ENCODE measurements at regions not wholly inside any gene's neighbourhood (a gene's known extent, or its start where the extent isn't known, plus 50 kb on each side); places are given as distances from the start of the nearest gene placed in this dataset.
"Not testable (repeated sequence)": the region's sequence is repeated elsewhere in the genome, so short reads cannot be mapped to it uniquely, and the experiment has no call there.

DNA sequence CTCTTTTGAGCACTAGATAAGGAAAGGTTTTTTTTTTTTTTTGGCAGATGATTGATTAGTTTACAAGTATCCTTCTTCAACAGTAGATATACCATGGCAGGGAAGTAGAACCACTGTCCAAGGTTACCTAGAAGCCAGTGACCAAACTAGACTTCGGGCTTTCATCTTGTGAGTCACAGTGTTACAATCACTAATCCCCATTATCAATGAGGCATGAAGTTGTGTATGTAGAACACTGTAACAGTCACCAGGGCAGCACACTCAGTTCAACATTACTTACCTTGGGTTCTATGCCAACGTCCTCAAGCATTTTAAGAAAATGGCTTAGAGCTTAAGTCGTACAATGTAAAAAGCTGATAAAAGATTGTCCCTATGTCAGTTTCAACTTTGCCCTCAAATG lies 430.9 kb downstream of the ETS1 start:
- DNase-seq (ENCODE audit: low read depth): no peak

GRCh38 chr11:128155590-128155989 lies 431.8 kb downstream of the ETS1 start:
- no peak for DNase-seq (ENCODE audit: low read depth)

GRCh38 chr11:128153697-128154048 lies 433.7 kb downstream of the ETS1 start:
- DNase-seq (ENCODE audit: low read depth): no peak

DNA sequence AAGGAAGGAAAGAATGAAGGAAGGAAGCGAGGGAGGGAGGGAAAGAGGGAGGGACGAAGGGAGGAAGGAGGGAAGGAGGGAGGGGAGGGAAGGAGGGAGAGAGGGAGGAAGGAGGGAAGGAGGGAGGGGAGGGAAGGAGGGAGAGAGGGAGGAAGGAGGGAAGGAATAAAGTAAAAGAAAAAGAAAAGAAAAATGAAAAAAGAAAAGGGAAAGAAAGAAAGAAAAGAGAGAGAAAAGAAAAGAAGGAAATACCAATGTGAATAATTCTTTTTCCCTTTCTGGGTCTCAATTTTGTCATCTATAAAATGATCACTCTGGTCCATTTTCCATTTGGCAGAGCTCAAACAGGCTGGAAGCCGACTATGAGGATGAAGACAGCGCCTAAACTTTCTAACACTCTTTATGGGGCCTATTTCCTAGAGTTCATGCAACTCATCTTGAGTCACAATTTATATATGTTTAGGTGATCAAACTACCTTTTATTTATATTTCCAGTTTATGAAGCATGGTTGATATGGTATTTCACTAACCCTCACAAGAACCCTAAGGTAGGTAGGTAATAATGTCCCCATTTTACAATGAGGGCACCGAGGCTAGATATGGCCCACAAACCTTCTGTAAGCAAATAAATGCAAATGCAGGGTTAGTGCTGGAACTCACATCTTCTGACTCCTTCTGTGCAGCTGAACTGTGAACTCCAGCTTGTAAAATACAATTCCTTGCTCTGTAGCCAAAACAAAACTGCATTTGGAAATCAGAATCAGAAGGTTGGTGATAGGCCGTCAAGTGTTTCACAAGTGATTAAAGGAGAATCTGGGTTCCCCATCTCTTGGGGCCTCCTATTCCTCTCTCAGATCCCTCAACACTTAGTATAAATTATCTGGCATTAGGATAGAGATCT lies 434.3 kb downstream of the ETS1 start:
- no peak for DNase-seq (ENCODE audit: low read depth)

GRCh38 chr11:128151780-128152179 lies 435.6 kb downstream of the ETS1 start:
- no peak for DNase-seq (ENCODE audit: low read depth)

GRCh38 chr11:128151338-128151737 lies 436.0 kb downstream of the ETS1 start:
- no peak for DNase-seq (ENCODE audit: low read depth)

- no peak for DNase-seq (ENCODE audit: low read depth)
Observed at GRCh38 chr11:128148208-128148607, 439.1 kb downstream of the ETS1 start.

- no peak for DNase-seq (ENCODE audit: low read depth)
Observed at GRCh38 chr11:128146926-128147605, 440.3 kb downstream of the ETS1 start.

GRCh38 chr11:128140293-128140692 lies 447.1 kb downstream of the ETS1 start:
- not testable (repeated sequence) for DNase-seq (ENCODE audit: low read depth)

GRCh38 chr11:128135451-128135850 lies 451.9 kb downstream of the ETS1 start:
- DNase-seq (ENCODE audit: low read depth): no peak

DNA sequence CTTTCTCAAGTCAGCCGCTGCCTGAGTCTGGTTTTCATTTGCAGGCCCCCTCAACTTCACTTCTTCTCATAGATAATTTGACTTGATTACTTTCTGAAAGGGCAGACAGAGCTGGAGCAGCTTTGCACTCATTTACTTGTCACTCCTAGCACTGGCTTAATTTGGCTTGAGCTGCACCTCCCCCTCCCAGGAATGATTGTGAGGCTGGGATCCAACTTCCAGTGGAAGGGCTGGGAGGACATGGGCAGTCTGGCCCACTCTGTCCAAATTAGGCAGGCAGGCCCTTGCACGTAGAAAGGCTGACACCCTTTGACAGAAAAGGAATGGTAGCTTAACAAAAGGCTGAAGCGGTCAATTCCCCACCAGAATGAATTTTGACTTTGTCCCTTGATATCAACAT lies 453.9 kb downstream of the ETS1 start:
- DNase-seq (ENCODE audit: low read depth): no peak

DNA sequence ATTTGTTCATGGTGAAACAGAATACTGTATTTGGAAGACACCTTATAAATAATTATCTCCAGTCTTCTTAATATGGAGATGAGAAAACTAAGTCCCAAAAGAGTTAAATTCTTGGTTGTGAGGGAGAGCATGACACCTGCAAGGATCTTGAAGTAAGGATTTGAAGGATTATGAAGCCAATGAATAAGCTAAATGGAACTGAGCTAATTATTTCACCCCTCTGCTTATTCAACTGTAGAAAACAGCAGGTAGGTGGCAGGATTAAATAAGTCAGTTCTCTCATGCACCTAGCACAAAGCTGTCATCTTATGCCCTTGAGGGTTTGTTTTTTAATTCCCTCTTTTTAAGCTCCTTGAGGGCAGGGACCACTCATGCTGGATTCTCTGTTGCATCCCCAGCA lies 457.3 kb downstream of the ETS1 start:
- no peak for DNase-seq (ENCODE audit: low read depth)

- DNase-seq (ENCODE audit: low read depth): no peak
Observed at GRCh38 chr11:128125723-128126122, 461.6 kb downstream of the ETS1 start.

DNA sequence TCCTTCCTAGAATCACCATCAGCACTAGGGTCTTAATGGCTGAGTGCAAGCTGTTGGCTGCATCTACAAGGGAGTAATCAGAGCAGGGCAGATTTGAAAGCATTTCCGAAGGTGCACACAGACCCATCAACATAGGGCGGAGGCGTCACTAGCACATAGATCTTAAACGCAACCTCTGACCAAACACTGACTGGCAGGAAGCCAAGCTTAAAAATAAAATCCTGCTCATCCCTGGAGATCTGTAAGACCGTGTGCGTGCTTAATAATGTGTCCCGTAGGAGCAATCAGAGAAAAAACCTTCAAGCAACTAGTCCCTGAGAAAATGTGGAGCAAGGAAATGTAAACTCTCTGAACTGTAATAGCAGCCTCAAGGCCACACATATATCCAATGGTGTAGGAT lies 470.5 kb downstream of the ETS1 start:
- DNase-seq (ENCODE audit: low read depth): no peak

DNA sequence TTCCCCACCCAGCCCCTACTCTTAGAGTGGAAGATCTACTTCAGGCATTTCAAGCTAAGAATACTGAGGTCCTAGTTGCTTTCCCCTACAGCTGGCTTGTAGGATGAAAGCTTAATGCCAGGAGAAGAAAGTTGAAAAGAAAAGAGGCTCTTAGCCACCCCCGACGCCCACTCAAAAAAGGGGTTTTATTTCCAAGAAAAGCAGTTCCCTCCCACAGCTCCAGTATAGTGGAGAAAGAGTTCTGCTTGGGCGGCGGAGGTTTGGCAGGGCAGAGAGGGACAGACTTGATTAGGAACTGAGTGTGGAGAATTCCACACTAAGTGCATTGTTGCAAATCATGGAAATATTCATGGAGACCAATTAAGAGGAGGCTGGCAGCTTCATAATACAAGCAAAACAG lies 470.9 kb downstream of the ETS1 start:
- no peak for DNase-seq (ENCODE audit: low read depth)

GRCh38 chr11:128105950-128106349 lies 481.4 kb downstream of the ETS1 start:
- no peak for DNase-seq (ENCODE audit: low read depth)

DNA sequence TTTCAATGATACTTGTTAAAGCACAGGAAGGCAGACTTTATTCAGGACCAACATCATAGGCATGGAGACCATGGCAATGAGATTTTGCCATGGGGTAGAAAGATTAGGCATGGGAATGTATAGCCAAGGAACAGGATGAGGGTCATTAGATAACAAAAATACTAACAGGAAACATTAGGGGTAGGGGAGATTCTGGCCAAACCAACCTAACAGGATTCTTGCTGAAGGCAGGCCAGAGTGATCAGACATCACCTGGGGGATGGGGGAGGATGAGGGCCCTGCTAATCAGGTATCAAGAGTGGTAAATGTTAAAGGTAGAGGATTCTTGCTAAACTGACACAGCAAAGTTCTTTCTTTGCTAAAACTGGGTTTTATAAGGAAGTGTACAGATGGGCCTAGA lies 481.8 kb downstream of the ETS1 start:
- no peak for DNase-seq (ENCODE audit: low read depth)

DNA sequence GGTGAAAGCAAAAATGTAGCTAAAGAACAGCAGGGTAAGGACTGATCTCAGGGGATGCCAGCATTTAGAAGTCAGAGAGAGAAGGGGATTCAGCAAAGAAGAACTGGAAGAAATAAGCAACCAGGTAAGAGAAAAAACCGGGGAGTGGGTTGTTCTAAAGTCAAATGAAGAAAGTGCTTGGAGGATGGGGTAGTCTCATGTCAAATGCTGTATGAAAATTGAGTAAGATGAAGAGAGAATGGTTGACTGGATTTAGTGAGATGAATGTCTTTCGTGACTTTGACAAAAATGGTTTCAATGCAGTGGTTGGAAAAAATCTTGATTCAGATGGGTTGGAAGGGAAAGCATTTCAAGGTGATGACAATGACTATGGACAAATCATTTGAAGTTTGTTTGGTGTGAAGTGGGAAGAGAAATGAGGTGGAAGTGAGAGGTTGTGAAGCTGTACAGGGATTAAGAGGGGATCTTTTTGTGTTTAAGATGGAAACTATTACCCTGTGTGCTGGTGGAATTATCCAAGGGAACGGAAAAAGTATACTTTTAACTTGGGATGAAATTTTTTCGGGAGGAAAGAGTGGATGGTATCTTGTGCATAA lies 484.0 kb downstream of the ETS1 start:
- DNase-seq (ENCODE audit: low read depth): no peak

- no peak for DNase-seq (ENCODE audit: low read depth)
Observed at GRCh38 chr11:128098781-128099180, 488.6 kb downstream of the ETS1 start.

- no peak for DNase-seq (ENCODE audit: low read depth)
Observed at GRCh38 chr11:128095466-128095981, 491.8 kb downstream of the ETS1 start.

- DNase-seq (ENCODE audit: low read depth): no peak
Observed at GRCh38 chr11:128093689-128094088, 493.7 kb downstream of the ETS1 start.

DNA sequence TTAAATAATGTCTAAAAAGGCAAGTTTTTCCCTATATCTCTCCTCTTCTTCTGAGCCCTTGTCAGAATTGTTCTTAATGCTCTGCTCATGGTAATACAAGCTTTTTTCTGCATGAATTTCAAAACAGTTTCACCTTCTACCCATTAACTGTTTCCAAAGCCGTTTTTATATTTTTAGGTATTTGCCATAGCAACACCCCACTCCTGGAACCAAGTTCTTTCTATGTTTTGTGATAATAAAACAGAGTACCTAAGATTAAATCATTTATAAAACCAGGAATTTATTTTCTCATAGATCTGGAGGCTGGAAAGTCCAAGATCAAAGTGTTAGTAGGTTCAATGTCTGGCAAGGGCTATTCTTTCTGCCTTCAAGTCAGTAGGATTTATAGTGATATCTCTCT lies 497.4 kb downstream of the ETS1 start:
- no peak for DNase-seq (ENCODE audit: low read depth)

- no peak for DNase-seq (ENCODE audit: low read depth)
Observed at GRCh38 chr11:128086794-128087193, 500.6 kb downstream of the ETS1 start.

Measured in stimulated activated CD8-positive, alpha-beta memory T cell treated with anti-CD3 and anti-CD28 coated beads, Interleukin-7, amount 100 ng/mL, for 24 hours (primary cell).